ENCODE measurements at regions not wholly inside any gene's neighbourhood (a gene's known extent, or its start where the extent isn't known, plus 50 kb on each side); places are given as distances from the start of the nearest gene placed in this dataset.

GRCh38 chr12:13784504-13784903 is 196.9 kb downstream of the GRIN2B start:
- no peaks in the 10 kb centered on the region for H3K9me3 ChIP-seq (ENCODE audit: control insufficient read depth, insufficient read depth, low read depth, low read length)
- DNase-seq (ENCODE audit: low read depth, low spot score) = no peak
- ATAC-seq = no peak
- intact Hi-C loops (cut with micrococcal nuclease; ENCODE audit: unreplicated experiment) = no loop called here
- in situ Hi-C loops (cut with HindIII; ENCODE audit: low pct_unique_long_range_greater_than_20kb, low sequenced_read_pairs) = no loop called here
- H3K4me3 ChIP-seq (ENCODE audit: low read depth in 2 of 2, low read length in 2 of 2) = no peak overlapping the region
- no peaks in the 10 kb centered on the region for H3K36me3 ChIP-seq (ENCODE audit: control insufficient read depth, insufficient read depth, low read length)
- H3K4me1 ChIP-seq (ENCODE audit: control insufficient read depth, insufficient read depth, low read length) = no peaks in the 10 kb centered on the region
- no TSS peak for BruUV-seq (replicated peaks)
- ChIA-PET CTCF (no interaction called here), POLR2A (no interaction called here)
- no peak overlapping the region for H3K27ac ChIP-seq (ENCODE audit: low read length)
- TF ChIP-seq REST (IDR thresholded peaks at IDR 0.05; ENCODE audit: insufficient read depth in 1 of 2, low read depth in 2 of 2, low read length in 1 of 2) = no peak
- H3K27me3 ChIP-seq (ENCODE audit: control insufficient read depth, insufficient read depth, low read length) = no peaks in the 10 kb centered on the region

- no peak overlapping the region for H3K4me3 ChIP-seq (ENCODE audit: low read depth in 2 of 2, low read length in 2 of 2)
- ChIA-PET CTCF (no interaction called here), POLR2A (no interaction called here)
- no TSS peak for BruUV-seq (replicated peaks)
- H3K27ac ChIP-seq (ENCODE audit: low read length) = no peak overlapping the region
- no peaks in the 10 kb centered on the region for H3K4me1 ChIP-seq (ENCODE audit: control insufficient read depth, insufficient read depth, low read length)
- no peaks in the 10 kb centered on the region for H3K36me3 ChIP-seq (ENCODE audit: control insufficient read depth, insufficient read depth, low read length)
- no peak for TF ChIP-seq CTCF (IDR thresholded peaks at IDR 0.05)
- no peak for TF ChIP-seq REST (IDR thresholded peaks at IDR 0.05; ENCODE audit: insufficient read depth in 1 of 2, low read depth in 2 of 2, low read length in 1 of 2)
- no peak for TF ChIP-seq POLR2AphosphoS5 (IDR thresholded peaks at IDR 0.05; ENCODE audit: low read depth, low read length)
- no peak for TF ChIP-seq SIN3A (IDR thresholded peaks at IDR 0.05; ENCODE audit: borderline replicate concordance, insufficient read depth, low read depth, low read length)
- no peak for TF ChIP-seq TCF7L2 (IDR thresholded peaks at IDR 0.05; ENCODE audit: low read depth, low read length)
- DNase-seq (ENCODE audit: low read depth, low spot score) = no peak
- ATAC-seq = no peak
- no peaks in the 10 kb centered on the region for H3K27me3 ChIP-seq (ENCODE audit: control insufficient read depth, insufficient read depth, low read length)
- in situ Hi-C loops (cut with HindIII; ENCODE audit: low pct_unique_long_range_greater_than_20kb, low sequenced_read_pairs) = no loop called here
- intact Hi-C loops (cut with micrococcal nuclease; ENCODE audit: unreplicated experiment) = no loop called here
- no peaks in the 10 kb centered on the region for H3K9me3 ChIP-seq (ENCODE audit: control insufficient read depth, insufficient read depth, low read depth, low read length)
Measured at GRCh38 chr12:13780453-13780852, 200.9 kb downstream of the GRIN2B start.

All from Panc1 (cell line).